WERI-Rb-1 (cell line): ENCODE measurements at regions not wholly inside any gene's neighbourhood (a gene's known extent, or its start where the extent isn't known, plus 50 kb on each side); places are given as distances from the start of the nearest gene placed in this dataset.

ENCODE experiments used
- DNase-seq: peaks from one replicate; pipeline ENCODE4 v3.0.0-alpha.2; 2020
- H3K27ac ChIP-seq: fragments of 250-450 bp; sonication (Bioruptor Pico); 2 replicates; pipeline ENCODE4 v1.5.1; 2020; ENCODE audit warnings: mild to moderate bottlenecking, moderate library complexity
- H3K27me3 ChIP-seq: fragments of 250-450 bp; sonication (Bioruptor Pico); 2 replicates; pipeline ENCODE4 v1.5.1; 2021; ENCODE audit warnings: mild to moderate bottlenecking, low read depth, moderate library complexity; ENCODE audit not compliant: insufficient read depth, severe bottlenecking
- H3K36me3 ChIP-seq: fragments of 250-450 bp; sonication (Bioruptor Pico); 2 replicates; pipeline ENCODE4 v1.5.1; 2020; ENCODE audit warnings: mild to moderate bottlenecking, moderate library complexity
- H3K4me3 ChIP-seq: 2 replicates; pipeline ENCODE4 v1.5.1; 2011; ENCODE audit warnings: low read depth, mild to moderate bottlenecking, control low read depth, low read length
- H3K9me3 ChIP-seq: fragments of 250-450 bp; sonication (Bioruptor Pico); 2 replicates; pipeline ENCODE4 v1.5.1; 2021; ENCODE audit warnings: mild to moderate bottlenecking, moderate library complexity; ENCODE audit not compliant: severe bottlenecking
- TF ChIP-seq, protein P1 (sequence below): IDR thresholded peaks from 2 replicates; pipeline ENCODE4 v1.5.1; 2011; ENCODE audit warnings: low read depth, mild to moderate bottlenecking, control low read depth, inconsistent platforms, low read length

DNA sequence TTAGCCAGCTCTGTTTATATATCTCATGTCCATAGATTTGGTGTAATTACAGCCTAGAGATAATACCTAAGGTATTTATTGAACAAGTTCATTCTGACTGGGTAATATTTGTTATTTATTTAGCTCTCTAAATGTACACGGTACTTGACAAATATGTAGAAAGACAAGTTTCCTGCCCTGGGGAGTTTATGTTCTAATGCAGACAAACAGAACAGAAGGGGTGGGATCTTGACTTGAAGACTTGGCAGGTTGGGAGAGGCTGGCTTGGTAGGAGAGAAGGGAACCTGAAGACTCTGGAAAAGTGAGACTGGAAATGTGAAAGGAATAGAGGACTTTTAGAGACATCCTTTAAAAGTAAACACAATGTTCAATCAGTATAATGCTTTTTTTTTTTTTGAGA, 97.7 kb upstream of the CDK6 start:
- TF ChIP-seq, protein P1, sequence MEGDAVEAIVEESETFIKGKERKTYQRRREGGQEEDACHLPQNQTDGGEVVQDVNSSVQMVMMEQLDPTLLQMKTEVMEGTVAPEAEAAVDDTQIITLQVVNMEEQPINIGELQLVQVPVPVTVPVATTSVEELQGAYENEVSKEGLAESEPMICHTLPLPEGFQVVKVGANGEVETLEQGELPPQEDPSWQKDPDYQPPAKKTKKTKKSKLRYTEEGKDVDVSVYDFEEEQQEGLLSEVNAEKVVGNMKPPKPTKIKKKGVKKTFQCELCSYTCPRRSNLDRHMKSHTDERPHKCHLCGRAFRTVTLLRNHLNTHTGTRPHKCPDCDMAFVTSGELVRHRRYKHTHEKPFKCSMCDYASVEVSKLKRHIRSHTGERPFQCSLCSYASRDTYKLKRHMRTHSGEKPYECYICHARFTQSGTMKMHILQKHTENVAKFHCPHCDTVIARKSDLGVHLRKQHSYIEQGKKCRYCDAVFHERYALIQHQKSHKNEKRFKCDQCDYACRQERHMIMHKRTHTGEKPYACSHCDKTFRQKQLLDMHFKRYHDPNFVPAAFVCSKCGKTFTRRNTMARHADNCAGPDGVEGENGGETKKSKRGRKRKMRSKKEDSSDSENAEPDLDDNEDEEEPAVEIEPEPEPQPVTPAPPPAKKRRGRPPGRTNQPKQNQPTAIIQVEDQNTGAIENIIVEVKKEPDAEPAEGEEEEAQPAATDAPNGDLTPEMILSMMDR, result no peak
- no peak overlapping the region for H3K4me3 ChIP-seq
- H3K27ac ChIP-seq, result no peak overlapping the region
- no peaks in the 10 kb centered on the region for H3K9me3 ChIP-seq
- no peak for DNase-seq
- no peaks in the 10 kb centered on the region for H3K27me3 ChIP-seq
- no peaks in the 10 kb centered on the region for H3K36me3 ChIP-seq

DNA sequence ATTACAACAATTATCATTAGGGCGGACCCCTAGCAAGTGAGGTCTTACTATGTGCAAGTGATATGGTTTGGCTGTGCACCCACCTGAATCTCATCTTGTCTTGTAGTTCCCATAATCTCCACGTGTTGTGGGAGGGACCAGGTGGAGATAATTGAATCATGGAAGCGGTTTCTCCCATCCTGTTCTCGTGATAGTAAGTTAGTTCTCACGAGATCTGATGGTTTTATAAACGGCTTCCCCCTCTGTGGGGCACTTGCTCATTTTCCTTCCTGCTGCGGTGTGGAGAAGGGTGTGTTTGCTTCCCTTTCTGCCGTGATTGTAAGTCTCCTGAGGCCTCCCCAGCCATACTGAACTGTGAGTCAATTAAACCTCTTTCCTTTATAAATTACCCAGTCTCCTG, 96.1 kb upstream of the CDK6 start:
- Histone ChIP-seq H3K36me3 (no peaks in the 10 kb centered on the region), H3K4me3 (no peak overlapping the region), H3K27ac (no peak overlapping the region), H3K27me3 (no peaks in the 10 kb centered on the region), H3K9me3 (no peaks in the 10 kb centered on the region)
- TF ChIP-seq, protein P1, result no peak
- DNase-seq, result no peak

DNA sequence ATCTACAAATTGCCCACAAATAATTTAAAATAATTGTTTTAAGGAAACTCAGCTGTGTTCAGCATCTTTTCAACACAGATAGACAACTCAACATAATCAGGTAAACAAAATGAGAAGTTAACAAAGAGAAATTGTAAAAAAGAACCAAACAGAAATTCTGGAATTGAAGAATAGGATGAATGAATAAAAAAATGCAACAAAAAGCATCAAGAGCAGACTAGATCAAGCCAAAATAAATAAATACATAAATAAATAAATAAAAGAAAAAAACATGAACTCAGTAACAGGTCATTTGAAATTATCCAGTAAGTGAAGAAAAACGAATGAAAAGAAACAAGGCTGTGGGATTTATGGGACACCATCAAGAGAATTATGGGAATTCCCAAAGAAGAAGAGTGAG, 94.0 kb upstream of the CDK6 start:
- Histone ChIP-seq H3K4me3 (no peak overlapping the region), H3K9me3 (no peaks in the 10 kb centered on the region), H3K27me3 (no peaks in the 10 kb centered on the region), H3K36me3 (no peaks in the 10 kb centered on the region), H3K27ac (no peak overlapping the region)
- TF ChIP-seq, protein P1, result no peak
- DNase-seq, result no peak

DNA sequence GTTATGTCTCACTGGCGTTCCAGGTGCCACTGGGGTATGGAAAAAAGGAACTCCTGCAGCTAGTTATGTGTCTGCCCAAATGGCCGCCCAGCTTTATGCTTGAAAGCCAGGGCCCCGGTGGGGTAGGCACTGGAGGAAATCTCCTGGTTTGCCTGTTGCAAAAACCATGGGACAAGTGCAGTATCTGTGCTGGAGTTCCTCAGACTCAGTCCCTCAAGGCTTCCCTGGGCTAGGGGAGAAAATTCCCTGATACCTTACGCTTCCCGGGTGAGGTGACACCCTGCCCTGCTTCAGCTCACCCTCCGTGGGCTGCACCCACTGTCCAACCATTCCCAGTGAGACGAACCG, 90.3 kb upstream of the CDK6 start:
- Histone ChIP-seq H3K36me3 (no peaks in the 10 kb centered on the region), H3K4me3 (no peak overlapping the region), H3K27me3 (no peaks in the 10 kb centered on the region), H3K9me3 (no peaks in the 10 kb centered on the region), H3K27ac (no peak overlapping the region)
- TF ChIP-seq, protein P1, result no peak
- DNase-seq, result no peak

DNA sequence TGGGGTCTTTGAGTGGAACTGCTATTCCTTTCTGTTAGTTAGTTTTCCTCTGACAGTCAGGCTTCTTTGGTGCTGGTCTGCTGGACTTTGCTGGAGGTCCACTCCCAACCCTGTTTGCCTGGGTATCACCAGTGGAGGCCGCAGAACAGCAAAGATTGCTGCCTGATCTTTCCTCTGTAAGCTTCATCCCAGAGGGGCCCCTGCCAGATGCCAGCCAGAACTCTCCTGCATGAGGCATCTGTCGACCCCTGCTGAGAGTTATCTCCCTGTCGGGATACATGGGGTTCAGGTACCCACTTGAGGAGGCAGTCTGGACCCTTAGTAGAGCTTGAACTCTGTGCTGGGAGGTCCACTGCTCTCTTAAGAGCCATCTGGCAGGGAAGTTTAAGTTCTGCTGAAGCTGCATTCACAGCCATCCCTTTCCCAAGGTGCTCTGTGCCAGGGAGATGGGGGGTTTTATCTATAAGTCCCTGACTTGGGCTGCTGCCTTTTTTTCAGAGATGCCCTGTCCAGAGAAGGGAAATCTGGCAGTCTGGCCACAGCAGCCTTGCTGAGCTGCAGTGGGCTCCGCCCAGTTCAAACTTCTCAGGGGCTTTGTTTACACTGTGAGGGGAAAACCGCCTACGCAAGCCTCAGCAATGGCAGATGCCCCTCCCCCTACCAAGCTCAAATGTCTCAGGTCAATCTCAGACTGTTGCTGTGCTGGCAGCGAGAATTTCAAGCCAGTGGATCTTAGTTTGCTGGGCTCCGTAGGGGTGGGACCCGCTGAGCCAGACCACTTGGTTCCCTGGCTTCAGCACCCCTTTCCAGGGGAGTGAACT, 89.7 kb upstream of the CDK6 start:
- DNase-seq, result no peak
- TF ChIP-seq, protein P1, result no peak
- Histone ChIP-seq H3K27me3 (no peaks in the 10 kb centered on the region), H3K9me3 (no peaks in the 10 kb centered on the region), H3K4me3 (no peak overlapping the region), H3K36me3 (no peaks in the 10 kb centered on the region), H3K27ac (no peak overlapping the region)

DNA sequence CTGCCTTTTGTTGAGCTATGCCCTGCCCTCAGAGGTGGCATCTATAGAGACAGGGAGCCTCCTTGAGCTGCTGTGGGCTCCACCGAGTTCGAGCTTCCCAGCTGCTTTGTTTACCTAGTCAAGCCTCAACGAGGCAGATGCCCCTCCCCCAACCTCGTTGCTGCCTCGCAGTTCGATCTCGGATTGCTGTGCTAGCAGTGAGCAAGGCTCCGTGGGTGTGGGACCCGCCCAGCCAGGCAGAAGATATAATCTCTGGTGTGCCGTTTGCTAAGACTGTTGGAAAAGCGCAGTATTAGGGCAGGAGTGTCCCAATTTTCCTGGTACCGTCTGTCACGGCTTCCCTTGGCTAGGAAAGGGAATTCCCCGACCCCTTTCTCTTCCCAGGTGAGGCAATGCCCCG, 88.4 kb upstream of the CDK6 start:
- no peak overlapping the region for H3K4me3 ChIP-seq
- H3K27me3 ChIP-seq, result no peaks in the 10 kb centered on the region
- no peaks in the 10 kb centered on the region for H3K36me3 ChIP-seq
- H3K27ac ChIP-seq, result no peak overlapping the region
- DNase-seq, result no peak
- TF ChIP-seq, protein P1, result no peak
- H3K9me3 ChIP-seq, result no peaks in the 10 kb centered on the region
